Skeletal muscle cell (primary cell): ENCODE measurements at regions not wholly inside any gene's neighbourhood (a gene's known extent, or its start where the extent isn't known, plus 50 kb on each side); places are given as distances from the start of the nearest gene placed in this dataset.

ENCODE experiments used
- DNase-seq: peaks from one replicate; pipeline ENCODE4 v3.0.0-alpha.2; 2010; ENCODE audit warnings: low read depth
- H3K4me3 ChIP-seq: 2 replicates; pipeline ENCODE4 v1.5.1; 2011; ENCODE audit warnings: low read depth, mild to moderate bottlenecking, control low read depth, low read length, moderate library complexity

- DNase-seq = no peak
- no peak overlapping the region for H3K4me3 ChIP-seq
Observed at GRCh38 chr12:89135976-89136634, 216.2 kb downstream of the DUSP6 start.

- DNase-seq = no peak
Observed at GRCh38 chr12:89134213-89134770, 218.0 kb downstream of the DUSP6 start.

GRCh38 chr12:89129167-89129870 is 223.0 kb downstream of the DUSP6 start:
- no peak for DNase-seq
- no peak overlapping the region for H3K4me3 ChIP-seq

More at GRCh38 chr12:89134213-89134770, 218.0 kb downstream of the DUSP6 start:
- no peak overlapping the region for H3K4me3 ChIP-seq

- no peak overlapping the region for H3K4me3 ChIP-seq
- no peak for DNase-seq
Observed at GRCh38 chr12:89126712-89127111, 225.6 kb downstream of the DUSP6 start.

GRCh38 chr12:89122852-89123251 is 229.4 kb downstream of the DUSP6 start:
- no peak for DNase-seq
- H3K4me3 ChIP-seq = no peak overlapping the region

GRCh38 chr12:89117448-89118034 is 234.8 kb downstream of the DUSP6 start:
- no peak for DNase-seq
- no peak overlapping the region for H3K4me3 ChIP-seq

GRCh38 chr12:89111964-89112363 is 240.3 kb downstream of the DUSP6 start:
- no peak for DNase-seq
- H3K4me3 ChIP-seq = no peak overlapping the region

- H3K4me3 ChIP-seq = no peak overlapping the region
- DNase-seq = no peak
Observed at GRCh38 chr12:89108265-89108664, 244.0 kb downstream of the DUSP6 start.

- H3K4me3 ChIP-seq = no peak overlapping the region
- no peak for DNase-seq
Observed at GRCh38 chr12:89106950-89107349, 245.4 kb downstream of the DUSP6 start.

- H3K4me3 ChIP-seq = no peak overlapping the region
- DNase-seq = no peak
Observed at GRCh38 chr12:89105243-89105642, 247.1 kb downstream of the DUSP6 start.

GRCh38 chr12:89103831-89104230 is 248.5 kb downstream of the DUSP6 start:
- DNase-seq = no peak
- no peak overlapping the region for H3K4me3 ChIP-seq

- H3K4me3 ChIP-seq = no peak overlapping the region
- no peak for DNase-seq
Observed at GRCh38 chr12:89101440-89101839, 250.9 kb downstream of the DUSP6 start.

GRCh38 chr12:89098441-89099112 is 253.7 kb downstream of the DUSP6 start:
- no peak for DNase-seq

GRCh38 chr12:89092297-89092696 is 260.0 kb downstream of the DUSP6 start:
- DNase-seq = no peak
- H3K4me3 ChIP-seq = no peak overlapping the region

More at GRCh38 chr12:89098441-89099112, 253.7 kb downstream of the DUSP6 start:
- no peak overlapping the region for H3K4me3 ChIP-seq

- H3K4me3 ChIP-seq = no peak overlapping the region
- DNase-seq = no peak
Observed at GRCh38 chr12:89091293-89091841, 260.9 kb downstream of the DUSP6 start.

- no peak overlapping the region for H3K4me3 ChIP-seq
- no peak for DNase-seq
Observed at GRCh38 chr12:89089264-89089663, 263.0 kb downstream of the DUSP6 start.

GRCh38 chr12:89087876-89088275 is 264.4 kb downstream of the DUSP6 start:
- H3K4me3 ChIP-seq = no peak overlapping the region
- no peak for DNase-seq

GRCh38 chr12:89087149-89087825 is 265.0 kb downstream of the DUSP6 start:
- DNase-seq = no peak

GRCh38 chr12:89085421-89085820 is 266.9 kb downstream of the DUSP6 start:
- no peak for DNase-seq
- no peak overlapping the region for H3K4me3 ChIP-seq

More at GRCh38 chr12:89087149-89087825, 265.0 kb downstream of the DUSP6 start:
- H3K4me3 ChIP-seq = no peak overlapping the region
